KMS-11 (cell line): ENCODE measurements at regions not wholly inside any gene's neighbourhood (a gene's known extent, or its start where the extent isn't known, plus 50 kb on each side); places are given as distances from the start of the nearest gene placed in this dataset.

Source experiments
- H2AFZ ChIP-seq: fragments of 200-600 bp; sonication (generic); 2 replicates; pipeline ENCODE4 v1.6.1; 2016; ENCODE audit warnings: antibody characterized with exemption, mixed run types, low read depth
- H3K27ac ChIP-seq: fragments of 200-600 bp; sonication (generic); 2 replicates; pipeline ENCODE4 v1.6.1; 2016; ENCODE audit warnings: mild to moderate bottlenecking, mixed run types
- H3K27me3 ChIP-seq: fragments of 200-600 bp; sonication (generic); 2 replicates; pipeline ENCODE4 v1.6.1; 2017; ENCODE audit warnings: mild to moderate bottlenecking, low read depth, mixed run types, moderate library complexity; ENCODE audit not compliant: insufficient read depth
- H3K36me3 ChIP-seq: fragments of 200-600 bp; sonication (generic); 2 replicates; pipeline ENCODE4 v1.6.1; 2017; ENCODE audit warnings: mild to moderate bottlenecking, mixed run types; ENCODE audit not compliant: insufficient read depth
- H3K4me1 ChIP-seq: fragments of 200-600 bp; sonication (generic); 2 replicates; pipeline ENCODE4 v1.6.1; 2016; ENCODE audit warnings: mild to moderate bottlenecking, low read depth, mixed run types; ENCODE audit not compliant: poor library complexity, severe bottlenecking
- H3K4me2 ChIP-seq: fragments of 200-600 bp; sonication (generic); 2 replicates; pipeline ENCODE4 v1.7.0; 2016; ENCODE audit warnings: mild to moderate bottlenecking, mixed run types
- H3K4me3 ChIP-seq: fragments of 200-600 bp; sonication (generic); IDR thresholded peaks from 2 replicates; pipeline ENCODE4 v1.6.1; 2017; ENCODE audit warnings: low read depth, low read length, mixed read lengths; ENCODE audit not compliant: insufficient read depth
- H3K79me2 ChIP-seq: fragments of 200-600 bp; sonication (generic); 2 replicates; pipeline ENCODE4 v1.6.1; 2016; ENCODE audit warnings: low read depth, mixed run types; ENCODE audit not compliant: insufficient read depth
- H3K9ac ChIP-seq: fragments of 200-600 bp; sonication (generic); 2 replicates; pipeline ENCODE4 v1.6.1; 2016; ENCODE audit warnings: mild to moderate bottlenecking, mixed run types
- H4K20me1 ChIP-seq: fragments of 200-600 bp; sonication (generic); 2 replicates; pipeline ENCODE4 v1.6.1; 2016; ENCODE audit warnings: mild to moderate bottlenecking, mixed run types; ENCODE audit not compliant: insufficient read depth
- CTCF ChIP-seq: fragments of 200-600 bp; sonication (generic); conservative IDR thresholded peaks from 2 replicates; pipeline ENCODE4 v1.6.1; 2017; ENCODE audit warnings: low read depth, mild to moderate bottlenecking, antibody characterized with exemption, low read length, moderate library complexity, mixed read lengths

GRCh38 chr1:90189889-90190288 lies 195.0 kb downstream of the ZNF326 start:
- no peak overlapping the region for H3K4me3 ChIP-seq
- H4K20me1 ChIP-seq: no peaks in the 10 kb centered on the region
- no peak overlapping the region for H2AFZ ChIP-seq
- H3K79me2 ChIP-seq: no peaks in the 10 kb centered on the region
- no peaks in the 10 kb centered on the region for H3K36me3 ChIP-seq
- no peaks in the 10 kb centered on the region for H3K4me1 ChIP-seq
- H3K9ac ChIP-seq: no peak overlapping the region
- no peak overlapping the region for H3K4me2 ChIP-seq
- no peaks in the 10 kb centered on the region for H3K27me3 ChIP-seq
- TF ChIP-seq CTCF: no peak
- no peak overlapping the region for H3K27ac ChIP-seq

GRCh38 chr1:90187323-90187585 lies 192.3 kb downstream of the ZNF326 start:
- no peak overlapping the region for H2AFZ ChIP-seq
- TF ChIP-seq CTCF: no peak
- no peak overlapping the region for H3K4me3 ChIP-seq
- no peaks in the 10 kb centered on the region for H3K4me1 ChIP-seq
- H3K79me2 ChIP-seq: no peaks in the 10 kb centered on the region
- no peaks in the 10 kb centered on the region for H3K27me3 ChIP-seq
- no peak overlapping the region for H3K27ac ChIP-seq
- H3K9ac ChIP-seq: no peak overlapping the region
- H3K36me3 ChIP-seq: no peaks in the 10 kb centered on the region
- no peak overlapping the region for H3K4me2 ChIP-seq
- no peaks in the 10 kb centered on the region for H4K20me1 ChIP-seq

- Histone ChIP-seq H4K20me1 (no peaks in the 10 kb centered on the region), H3K4me1 (no peaks in the 10 kb centered on the region), H2AFZ (no peak overlapping the region), H3K36me3 (no peaks in the 10 kb centered on the region), H3K27ac (no peak overlapping the region), H3K79me2 (no peaks in the 10 kb centered on the region), H3K27me3 (no peaks in the 10 kb centered on the region), H3K4me3 (no peak overlapping the region), H3K9ac (no peak overlapping the region), H3K4me2 (no peak overlapping the region)
- TF ChIP-seq CTCF: no peak
Observed at GRCh38 chr1:90186506-90187322, 191.8 kb downstream of the ZNF326 start.

GRCh38 chr1:90176530-90176929 lies 181.6 kb downstream of the ZNF326 start:
- Histone ChIP-seq H3K27ac (no peak overlapping the region), H3K9ac (no peak overlapping the region), H3K79me2 (no peaks in the 10 kb centered on the region), H3K4me2 (no peak overlapping the region), H2AFZ (no peak overlapping the region), H3K36me3 (no peaks in the 10 kb centered on the region), H3K4me1 (no peaks in the 10 kb centered on the region), H3K27me3 (no peaks in the 10 kb centered on the region), H4K20me1 (no peaks in the 10 kb centered on the region), H3K4me3 (no peak overlapping the region)
- no peak for TF ChIP-seq CTCF
